GM23338 (cell line): ENCODE measurements at regions not wholly inside any gene's neighbourhood (a gene's known extent, or its start where the extent isn't known, plus 50 kb on each side); places are given as distances from the start of the nearest gene placed in this dataset.

ENCODE experiments used
- ATAC-seq: fragments of 200-7000 bp; cut with Tn5 transposase; 3 replicates; pipeline ENCODE4 v1.9.1; 2020
- DNase-seq: peaks from one replicate; pipeline ENCODE4 v3.0.0-alpha.2; 2015; ENCODE audit warnings: low spot score
- H2AFZ ChIP-seq: fragments of 200-600 bp; sonication (generic); 2 replicates; pipeline ENCODE4 v1.8.0; 2016; ENCODE audit warnings: antibody characterized with exemption, mild to moderate bottlenecking, moderate library complexity
- H3F3A ChIP-seq: fragments of 200-600 bp; sonication (generic); replicated peaks from 2 replicates; pipeline ENCODE4 v1.8.0; 2017; ENCODE audit warnings: antibody characterized with exemption, mixed run types, low read depth
- H3K27ac ChIP-seq: fragments of 200-600 bp; sonication (generic); 2 replicates; pipeline ENCODE4 v1.6.1; 2016; ENCODE audit warnings: low read depth
- H3K27me3 ChIP-seq: fragments of 200-600 bp; sonication (generic); 2 replicates; pipeline ENCODE4 v1.8.0; 2016; ENCODE audit warnings: mild to moderate bottlenecking, mixed run types, moderate library complexity; ENCODE audit not compliant: insufficient read depth
- H3K36me3 ChIP-seq: fragments of 200-600 bp; sonication (generic); 2 replicates; pipeline ENCODE4 v1.8.0; 2016; ENCODE audit warnings: mild to moderate bottlenecking; ENCODE audit not compliant: insufficient read depth
- H3K4me1 ChIP-seq: fragments of 200-600 bp; sonication (generic); 2 replicates; pipeline ENCODE4 v1.8.0; 2016; ENCODE audit warnings: mild to moderate bottlenecking, moderate library complexity; ENCODE audit not compliant: insufficient read depth
- H3K4me2 ChIP-seq: fragments of 200-600 bp; sonication (generic); 2 replicates; pipeline ENCODE4 v1.7.1; 2017; ENCODE audit warnings: mixed run types
- H3K4me3 ChIP-seq: fragments of 200-600 bp; sonication (generic); 2 replicates; pipeline ENCODE4 v1.6.1; 2016; ENCODE audit warnings: mixed run types
- H3K79me2 ChIP-seq: fragments of 200-600 bp; sonication (generic); replicated peaks from 2 replicates; pipeline ENCODE4 v1.8.0; 2017; ENCODE audit warnings: mild to moderate bottlenecking; ENCODE audit not compliant: insufficient read depth
- H3K9me2 ChIP-seq: fragments of 200-600 bp; sonication (generic); 2 replicates; pipeline ENCODE4 v1.8.0; 2017; ENCODE audit not compliant: insufficient read depth
- H4K20me1 ChIP-seq: fragments of 200-600 bp; sonication (generic); replicated peaks from 2 replicates; pipeline ENCODE4 v1.8.0; 2017; ENCODE audit warnings: mild to moderate bottlenecking; ENCODE audit not compliant: insufficient read depth
- H3K27ac Mint-ChIP-seq: 2 replicates; pipeline ENCODE4 v1.8.0; 2020; ENCODE audit warnings: inconsistent platforms, mild to moderate bottlenecking, moderate library complexity, mixed read lengths
- H3K27me3 Mint-ChIP-seq: 3 replicates; pipeline ENCODE4 v1.8.0; 2022; ENCODE audit warnings: low read depth, mild to moderate bottlenecking, moderate library complexity, mixed read lengths, inconsistent platforms; ENCODE audit not compliant: insufficient read depth, poor library complexity
- H3K36me3 Mint-ChIP-seq: 3 replicates; pipeline ENCODE4 v1.8.0; 2021; ENCODE audit warnings: low read depth, mild to moderate bottlenecking, inconsistent platforms, moderate library complexity, mixed read lengths
- H3K4me1 Mint-ChIP-seq: 3 replicates; pipeline ENCODE4 v1.8.0; 2020; ENCODE audit warnings: mild to moderate bottlenecking, inconsistent platforms, mixed read lengths
- H3K4me3 Mint-ChIP-seq: 3 replicates; pipeline ENCODE4 v1.8.0; 2021; ENCODE audit warnings: moderate library complexity, mild to moderate bottlenecking, inconsistent platforms, mixed read lengths
- H3K9me3 Mint-ChIP-seq: 3 replicates; pipeline ENCODE4 v1.8.0; 2020; ENCODE audit warnings: moderate library complexity, mild to moderate bottlenecking, inconsistent platforms, mixed read lengths
- CTCF ChIP-seq, 2 experiments: fragments of 200-600 bp in 1 of 2; sonication (generic) in 1 of 2; conservative IDR thresholded peaks; 2 replicates each; pipeline versions ENCODE4 v1.5.1 to v1.6.1; 2016 to 2017; ENCODE audit warnings: antibody characterized with exemption in 2 of 2, low read depth in 2 of 2, mild to moderate bottlenecking in 2 of 2, moderate library complexity in 1 of 2
- ETS1 ChIP-seq: IDR thresholded peaks from 2 replicates; pipeline ENCODE4 v1.6.1; 2016; ENCODE audit warnings: antibody characterized with exemption
- EZH2phosphoT487 ChIP-seq: fragments of 200-600 bp; sonication (generic); IDR thresholded peaks from one replicate; pipeline ENCODE4 v1.8.1; 2018; ENCODE audit warnings: antibody characterized with exemption; ENCODE audit not compliant: unreplicated experiment
- NANOG ChIP-seq: IDR thresholded peaks from 2 replicates; pipeline ENCODE4 v1.6.1; 2016; ENCODE audit warnings: antibody characterized with exemption, borderline replicate concordance
- POLR2AphosphoS5 ChIP-seq: IDR thresholded peaks from 2 replicates; pipeline ENCODE4 v1.6.1; 2016; ENCODE audit warnings: antibody characterized with exemption, low read depth
- REST ChIP-seq: IDR thresholded peaks from one replicate; pipeline ENCODE4 v1.6.1; 2018; ENCODE audit warnings: antibody characterized with exemption; ENCODE audit not compliant: unreplicated experiment

- TF ChIP-seq CTCF (conservative IDR thresholded peaks at IDR 0.05; ENCODE audit: low read depth in 2 of 2) (peak; percentile 41 to 71), EZH2phosphoT487 (no peak)
- DNase-seq: peak; percentile 59
- no peaks in the 10 kb centered on the region for H3K27me3 Mint-ChIP-seq
Observed at GRCh38 chr13:53545340-53545941, 516.8 kb downstream of the OLFM4 start.

GRCh38 chr13:53560556-53560955, 531.9 kb downstream of the OLFM4 start:
- no peaks in the 10 kb centered on the region for H3K4me1 Mint-ChIP-seq
- no peak for DNase-seq
- no peak overlapping the region for H3K4me3 Mint-ChIP-seq
- Histone ChIP-seq H3K36me3 (no peaks in the 10 kb centered on the region), H3K27ac (no peak overlapping the region), H3K4me2 (no peak overlapping the region), H3K9me2 (no peaks in the 10 kb centered on the region), H3K4me1 (no peaks in the 10 kb centered on the region), H2AFZ (no peak overlapping the region), H3K27me3 (no peaks in the 10 kb centered on the region), H3K79me2 (no peaks in the 10 kb centered on the region), H4K20me1 (no peaks in the 10 kb centered on the region), H3F3A (no peaks in the 10 kb centered on the region), H3K4me3 (no peak overlapping the region)
- no peak for ATAC-seq
- H3K9me3 Mint-ChIP-seq: no peaks in the 10 kb centered on the region
- H3K27me3 Mint-ChIP-seq: no peaks in the 10 kb centered on the region
- no peaks in the 10 kb centered on the region for H3K36me3 Mint-ChIP-seq
- TF ChIP-seq REST (no peak), POLR2AphosphoS5 (no peak), ETS1 (no peak), EZH2phosphoT487 (no peak), CTCF (conservative IDR thresholded peaks at IDR 0.05; ENCODE audit: low read depth in 2 of 2) (no peak), NANOG (no peak)
- H3K27ac Mint-ChIP-seq: no peak overlapping the region

More at GRCh38 chr13:53545340-53545941, 516.8 kb downstream of the OLFM4 start:
- Histone ChIP-seq H3K4me3 (no peak overlapping the region), H3K27ac (no peak overlapping the region), H3K4me1 (no peaks in the 10 kb centered on the region), H3K36me3 (no peaks in the 10 kb centered on the region), H3K79me2 (no peaks in the 10 kb centered on the region), H3K9me2 (0 out of 2 replicates have a peak, but pooled peaks cover 6% of the 10 kb centered on the region), H3K4me2 (no peak overlapping the region), H4K20me1 (no peaks in the 10 kb centered on the region), H3K27me3 (no peaks in the 10 kb centered on the region), H3F3A (no peaks in the 10 kb centered on the region), H2AFZ (no peak overlapping the region)
- no peaks in the 10 kb centered on the region for H3K4me1 Mint-ChIP-seq
- no peaks in the 10 kb centered on the region for H3K36me3 Mint-ChIP-seq
- no peak overlapping the region for H3K27ac Mint-ChIP-seq
- no peak overlapping the region for H3K4me3 Mint-ChIP-seq
- peak; percentile 93 for ATAC-seq
- no peaks in the 10 kb centered on the region for H3K9me3 Mint-ChIP-seq
